Small intestine (tissue), 7 donors: ENCODE measurements at regions not wholly inside any gene's neighbourhood (a gene's known extent, or its start where the extent isn't known, plus 50 kb on each side); places are given as distances from the start of the nearest gene placed in this dataset.

Experiments
- DNase-seq, 2 donors: peaks; one replicate each; pipeline versions ENCODE4 v3.0.0 to v3.0.0-alpha.2; 2013
- FAIRE-seq: peaks from 2 replicates; lab custom pipeline; 2012; peaks lifted over from hg19 to GRCh38; lab: Jason Lieb, UNC
- H3K27ac ChIP-seq, 3 donors: one replicate each; pipeline ENCODE4 v1.5.1; 2013; ENCODE audit warnings: low read length in 2 of 3, mild to moderate bottlenecking in 2 of 3, control low read depth in 1 of 3, inconsistent platforms in 1 of 3, low read depth in 1 of 3, moderate library complexity in 1 of 3
- H3K27me3 ChIP-seq, 3 donors: one replicate each; pipeline ENCODE4 v1.6.1; 2013; ENCODE audit warnings: low read length in 3 of 3, inconsistent platforms in 1 of 3; ENCODE audit not compliant: control insufficient read depth in 3 of 3, insufficient read depth in 3 of 3
- H3K36me3 ChIP-seq, 3 donors: one replicate each; pipeline ENCODE4 v1.6.1; 2013; ENCODE audit warnings: low read length in 3 of 3, inconsistent platforms in 1 of 3, low read depth in 1 of 3, mild to moderate bottlenecking in 1 of 3, moderate library complexity in 1 of 3; ENCODE audit not compliant: control insufficient read depth in 3 of 3, insufficient read depth in 2 of 3
- H3K4me1 ChIP-seq, 3 donors: one replicate each; pipeline ENCODE4 v1.6.1; 2013; ENCODE audit warnings: low read length in 2 of 3, inconsistent platforms in 1 of 3, low read depth in 1 of 3, mild to moderate bottlenecking in 1 of 3, moderate library complexity in 1 of 3; ENCODE audit not compliant: control insufficient read depth in 3 of 3, insufficient read depth in 2 of 3
- H3K4me3 ChIP-seq, 3 donors: one replicate each; pipeline ENCODE4 v1.5.1; 2013; ENCODE audit warnings: low read length in 3 of 3, control low read depth in 1 of 3, inconsistent platforms in 1 of 3, low read depth in 1 of 3, mild to moderate bottlenecking in 1 of 3, moderate library complexity in 1 of 3
- H3K9me3 ChIP-seq, 2 donors: one replicate each; pipeline ENCODE4 v1.6.1; 2013; ENCODE audit warnings: low read depth in 1 of 2, low read length in 1 of 2; ENCODE audit not compliant: control insufficient read depth in 2 of 2, insufficient read depth in 1 of 2
- WGBS, 3 donors: extraction: QIAGEN DNeasy Blood & Tissue Kit; methylation state at CpG; one replicate each; pipeline ENCODE4 v1.1.7; 2013; 5-methylcytosine and 5-hydroxymethylcytosine counted together
- donor health status: healthy with polysubstance abuse.
- donor health status: control.
- donor health status: control.
- donor health status: Bipolar disorder and iron deficiency.
- donor health status: healthy.

DNA sequence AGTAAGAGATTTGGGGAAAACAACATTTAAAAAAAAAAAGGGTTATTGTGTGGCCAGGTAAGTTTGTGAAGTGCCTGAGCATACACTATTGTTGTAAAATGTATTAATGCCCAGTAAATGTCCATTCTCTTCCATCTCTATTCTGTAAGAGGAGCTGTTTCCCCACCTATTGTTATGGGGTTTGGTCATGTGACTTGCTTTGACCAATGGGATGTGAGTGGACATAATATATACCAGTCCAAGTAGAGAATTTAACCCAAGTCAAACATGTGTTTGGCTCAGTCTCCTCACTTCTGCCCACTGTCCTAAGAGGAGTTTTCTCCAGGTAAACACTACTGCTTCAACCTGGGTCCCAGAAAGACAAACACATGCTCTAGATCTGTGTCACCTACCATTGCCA lies 377.1 kb downstream of the FOXA2 start:
- DNase-seq: no peak
- Histone ChIP-seq H3K9me3 (no peaks in the 10 kb centered on the region), H3K27ac (no peak overlapping the region), H3K27me3 (no peaks in the 10 kb centered on the region), H3K36me3 (no peaks in the 10 kb centered on the region), H3K4me1 (no peaks in the 10 kb centered on the region), H3K4me3 (no peak overlapping the region)
- FAIRE-seq: no peak

DNA sequence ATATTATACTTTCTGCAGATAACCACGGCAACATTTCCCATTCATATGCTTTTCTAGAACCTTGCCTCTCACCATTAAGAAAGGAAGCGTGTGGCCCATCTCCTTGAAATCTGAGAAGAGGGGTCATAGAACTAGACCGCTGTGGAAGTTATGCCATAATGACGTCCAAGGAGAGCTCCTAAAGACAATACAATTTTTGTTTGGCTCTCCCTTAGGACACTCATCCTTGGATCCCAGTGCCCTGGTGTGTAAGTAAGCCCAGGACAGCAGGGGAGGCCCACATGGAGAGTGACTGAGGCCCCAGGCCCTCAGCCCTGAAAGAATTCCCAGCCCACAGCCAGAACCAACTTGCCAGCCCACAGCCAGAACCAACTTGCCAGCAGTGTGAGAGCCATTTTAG lies 379.6 kb downstream of the FOXA2 start:
- Histone ChIP-seq H3K27ac (no peak overlapping the region), H3K27me3 (no peaks in the 10 kb centered on the region), H3K4me3 (no peak overlapping the region), H3K36me3 (no peaks in the 10 kb centered on the region), H3K9me3 (no peaks in the 10 kb centered on the region), H3K4me1 (no peaks in the 10 kb centered on the region)
- FAIRE-seq: no peak
- 78 to 91% (median 84%) methylated on average over 4 of the region's 4 CpGs for WGBS, 3 donors
- no peak for DNase-seq

DNA sequence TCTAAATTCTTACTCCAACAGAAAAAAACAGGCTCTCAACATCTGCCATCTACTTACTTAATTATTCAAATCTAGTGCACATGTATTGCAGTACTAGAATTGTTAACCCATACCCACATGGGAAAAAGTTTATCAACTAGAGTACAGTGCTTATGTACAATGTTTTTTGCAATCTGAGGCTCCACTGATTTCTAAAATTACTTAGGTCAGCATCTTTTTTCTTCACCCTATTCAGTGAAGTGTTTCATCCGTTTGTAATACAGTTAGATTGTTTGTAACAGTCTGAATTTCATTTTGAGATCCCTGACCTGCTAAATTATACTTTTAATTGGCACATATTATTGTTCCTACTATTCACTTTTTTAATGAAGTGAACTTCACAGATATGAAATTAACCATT lies 402.2 kb downstream of the FOXA2 start:
- no peaks in the 10 kb centered on the region for H3K36me3 ChIP-seq
- peaks cover 0 to 4% of the 10 kb centered on the region in 2 donors for H3K9me3 ChIP-seq
- no peak for FAIRE-seq
- H3K27me3 ChIP-seq: no peaks in the 10 kb centered on the region
- no peak overlapping the region for H3K27ac ChIP-seq
- H3K4me3 ChIP-seq: no peak overlapping the region
- WGBS, 3 donors: 46 to 59% (median 50%) methylated on average over 1 of the region's 1 CpG
- no peaks in the 10 kb centered on the region for H3K4me1 ChIP-seq
- DNase-seq: no peak

DNA sequence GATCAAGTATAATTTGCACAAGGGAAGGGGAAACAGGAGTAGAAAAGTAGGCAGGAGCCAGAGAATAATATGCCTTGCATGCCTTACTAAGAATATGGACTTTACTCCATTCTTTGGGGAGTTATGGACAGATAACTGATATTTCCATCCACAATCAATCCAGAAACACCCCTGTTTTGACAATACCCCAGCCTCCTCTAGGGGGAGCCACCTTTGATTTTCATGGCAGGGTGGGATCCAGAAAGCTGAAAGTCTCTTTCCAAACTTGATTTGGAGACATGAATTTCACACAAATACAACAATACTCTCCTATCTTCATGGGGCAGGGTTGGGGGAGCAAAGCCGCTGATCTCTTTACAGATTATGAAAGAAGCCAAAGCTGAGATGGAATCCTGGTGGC lies 404.1 kb downstream of the FOXA2 start:
- H3K27ac ChIP-seq: no peak overlapping the region
- H3K4me3 ChIP-seq: no peak overlapping the region
- H3K9me3 ChIP-seq: peaks cover 0 to 4% of the 10 kb centered on the region in 2 donors
- H3K4me1 ChIP-seq: no peaks in the 10 kb centered on the region
- WGBS, 3 donors: 53 to 68% (median 57%) methylated on average over 1 of the region's 1 CpG
- no peak for FAIRE-seq
- no peaks in the 10 kb centered on the region for H3K27me3 ChIP-seq
- H3K36me3 ChIP-seq: no peaks in the 10 kb centered on the region
- no peak for DNase-seq

DNA sequence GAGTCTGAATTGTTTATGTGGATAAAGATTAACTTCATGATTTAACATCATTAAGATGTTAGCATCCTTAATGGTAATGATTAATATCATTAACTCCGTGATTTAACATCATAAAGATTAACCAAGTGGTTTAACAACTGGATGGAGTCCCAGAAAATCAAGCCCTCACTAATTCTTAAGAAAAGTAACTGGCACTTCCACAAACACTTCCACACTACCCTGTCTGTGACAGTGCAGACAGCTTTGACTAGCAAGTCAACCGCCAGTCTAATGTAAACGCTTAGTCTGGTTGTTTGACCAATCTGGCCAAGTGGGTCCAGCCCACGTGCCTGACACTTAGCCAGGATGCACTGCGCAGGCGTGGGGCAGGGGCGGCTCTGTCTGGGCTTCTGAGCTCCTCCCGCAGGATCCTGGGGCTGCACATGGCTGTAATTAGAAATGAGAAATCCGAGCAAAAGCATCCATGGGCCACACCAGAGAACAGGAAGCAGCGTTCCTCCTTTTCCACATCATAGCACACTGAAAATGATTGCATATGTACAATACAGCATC lies 424.2 kb downstream of the FOXA2 start:
- FAIRE-seq (no peak), DNase-seq (peak in 1 of 2 donors; percentile 27)
- Histone ChIP-seq H3K36me3 (no peaks in the 10 kb centered on the region), H3K27ac (no peak overlapping the region), H3K4me1 (peaks cover 0 to 2% (median 2%) of the 10 kb centered on the region in 3 donors), H3K9me3 (no peaks in the 10 kb centered on the region), H3K27me3 (no peaks in the 10 kb centered on the region), H3K4me3 (no peak overlapping the region)
- WGBS, 3 donors: 13 to 37% (median 32%) methylated on average over 10 of the region's 10 CpGs

DNA sequence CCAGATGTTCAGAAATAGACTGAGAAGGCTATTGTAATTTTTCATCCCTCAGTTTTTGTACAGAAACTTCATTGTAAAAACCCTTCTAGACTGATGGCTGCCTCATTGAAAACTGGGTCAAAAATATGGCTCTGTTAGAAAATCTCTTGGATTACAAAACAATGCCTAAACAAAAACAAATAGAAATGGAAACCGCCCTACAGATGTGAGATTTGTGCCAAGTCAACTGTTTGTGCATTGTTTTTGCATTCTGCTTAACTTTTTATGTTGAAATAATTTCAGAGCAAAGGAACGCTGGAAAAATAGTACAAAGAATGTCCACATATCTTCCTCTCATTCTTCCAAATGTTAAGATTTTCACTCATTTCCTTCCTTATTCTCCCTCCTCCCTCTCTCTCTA lies 425.1 kb downstream of the FOXA2 start:
- no peak for FAIRE-seq
- H3K9me3 ChIP-seq: no peaks in the 10 kb centered on the region
- H3K27ac ChIP-seq: no peak overlapping the region
- no peaks in the 10 kb centered on the region for H3K27me3 ChIP-seq
- H3K4me1 ChIP-seq: peaks cover 0 to 2% (median 2%) of the 10 kb centered on the region in 3 donors
- H3K4me3 ChIP-seq: no peak overlapping the region
- no peaks in the 10 kb centered on the region for H3K36me3 ChIP-seq
- 56 to 70% (median 63%) methylated on average over 2 of the region's 2 CpGs for WGBS, 3 donors
- no peak for DNase-seq

DNA sequence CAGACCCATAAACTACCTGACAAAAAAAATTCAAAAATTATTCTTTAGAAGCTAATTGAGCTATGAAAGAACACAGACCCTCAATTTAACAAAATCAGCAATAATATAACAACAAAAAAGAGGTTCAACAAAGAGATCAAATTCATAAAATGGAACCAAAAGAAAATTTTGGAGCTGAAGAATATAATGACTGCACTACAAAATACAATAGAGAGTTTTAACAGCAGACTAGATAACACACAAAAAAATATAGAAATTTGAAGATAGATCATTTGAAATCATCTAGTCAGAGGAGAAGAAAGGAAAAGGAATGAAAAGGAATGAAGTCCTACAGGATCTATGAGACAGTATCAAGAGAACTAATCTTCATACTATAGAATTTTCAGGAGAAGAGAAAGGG lies 422.1 kb downstream of the PAX1 start:
- H3K9me3 ChIP-seq: peaks cover 0 to 6% of the 10 kb centered on the region in 2 donors
- H3K27ac ChIP-seq: no peak overlapping the region
- FAIRE-seq (no peak), DNase-seq (no peak)
- H3K27me3 ChIP-seq: no peaks in the 10 kb centered on the region
- no peak overlapping the region for H3K4me3 ChIP-seq
- no peaks in the 10 kb centered on the region for H3K4me1 ChIP-seq
- no peaks in the 10 kb centered on the region for H3K36me3 ChIP-seq

DNA sequence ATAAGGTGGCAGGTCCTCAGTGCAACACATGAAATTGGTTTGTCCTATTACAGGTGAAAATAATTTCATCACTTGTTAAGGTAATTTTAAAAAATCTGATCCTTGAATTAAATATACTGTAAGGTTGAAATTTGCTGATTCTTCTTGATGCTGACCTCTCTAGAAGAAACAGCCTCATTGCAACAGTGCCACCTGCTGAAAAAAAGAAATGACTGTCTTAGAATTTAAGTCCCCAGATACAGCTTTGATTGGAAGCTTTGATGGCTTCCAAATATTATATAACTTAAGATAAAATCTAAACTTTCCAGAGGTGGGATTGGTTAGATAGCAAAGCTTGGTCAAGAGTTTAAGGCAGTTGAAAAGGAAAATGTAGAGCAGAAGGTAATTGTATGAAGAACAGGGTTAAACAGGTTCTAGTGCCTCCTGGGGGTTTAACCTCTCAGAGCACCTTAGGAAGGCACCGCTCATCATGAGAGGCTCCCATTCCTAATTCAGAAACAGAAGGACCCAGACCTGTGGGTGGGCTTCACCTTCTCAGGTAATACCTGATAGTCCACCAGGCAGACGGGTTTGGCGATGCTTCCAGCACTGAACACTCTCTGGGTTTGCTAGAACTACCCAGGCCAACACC lies 401.0 kb downstream of the PAX1 start:
- H3K27ac ChIP-seq: no peak overlapping the region

DNA sequence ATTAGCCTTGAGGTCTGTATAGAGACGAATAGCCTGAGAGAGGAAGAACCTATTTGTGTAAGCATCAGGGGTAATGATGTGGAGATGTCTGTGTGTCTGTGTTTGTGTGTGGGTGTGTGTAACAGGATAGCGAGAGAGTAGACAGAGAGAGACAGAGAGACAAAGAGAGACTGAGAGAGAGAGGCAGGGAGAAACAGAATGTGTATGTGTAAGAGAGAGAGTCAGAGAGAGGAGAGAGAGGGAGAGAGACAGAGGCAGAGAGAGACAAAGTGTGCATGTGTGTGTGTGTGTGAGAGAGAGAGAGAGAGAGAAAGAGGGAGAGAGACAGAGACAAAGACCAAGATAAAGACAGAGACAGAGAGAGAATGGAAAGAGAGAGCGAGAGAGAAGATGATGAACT lies 396.1 kb downstream of the PAX1 start:
- Histone ChIP-seq H3K9me3 (no peaks in the 10 kb centered on the region), H3K4me1 (no peaks in the 10 kb centered on the region), H3K4me3 (no peak overlapping the region), H3K27ac (no peak overlapping the region), H3K36me3 (no peaks in the 10 kb centered on the region), H3K27me3 (no peaks in the 10 kb centered on the region)
- DNase-seq: no peak
- 79 to 85% (median 84%) methylated on average over 3 of the region's 3 CpGs for WGBS, 3 donors
- FAIRE-seq: no peak

More for the DNA sequence above, 401.0 kb downstream of the PAX1 start:
- Histone ChIP-seq H3K4me1 (no peaks in the 10 kb centered on the region), H3K4me3 (no peak overlapping the region), H3K27me3 (no peaks in the 10 kb centered on the region), H3K9me3 (no peaks in the 10 kb centered on the region), H3K36me3 (no peaks in the 10 kb centered on the region)
- WGBS, 3 donors: 64 to 72% (median 68%) methylated on average over 3 of the region's 3 CpGs
- FAIRE-seq (no peak), DNase-seq (peak; percentile 4 to 27)
